SK-N-SH (cell line): ENCODE measurements at regions not wholly inside any gene's neighbourhood (a gene's known extent, or its start where the extent isn't known, plus 50 kb on each side); places are given as distances from the start of the nearest gene placed in this dataset.

ENCODE experiments used
- CTCF ChIA-PET: fragments of 300-600, 350-600 bp; formaldehyde crosslinking; extraction: SDS; loops from one replicate; lab custom pipeline; 2021; lab: Yijun Ruan, JAX
- POLR2A ChIA-PET: fragments of 350-600 bp; sonication (Branson Sonifier 250); formaldehyde crosslinking; extraction: SDS; loops from one replicate; lab custom pipeline; 2020; ENCODE audit warnings: antibody characterized with exemption, inconsistent platforms; lab: Yijun Ruan, JAX
- DNase-seq: peaks from one replicate; pipeline ENCODE4 v3.0.0; 2012
- H2AFZ ChIP-seq: fragments of 200-600 bp; sonication (generic); 2 replicates; pipeline ENCODE4 v1.8.1; 2016; ENCODE audit warnings: antibody characterized with exemption, mild to moderate bottlenecking, low read depth
- H3F3A ChIP-seq: fragments of 200-600 bp; sonication (generic); replicated peaks from 2 replicates; pipeline ENCODE3; 2016; ENCODE audit warnings: antibody characterized with exemption, mild to moderate bottlenecking; ENCODE audit not compliant: insufficient read depth
- H3K27ac ChIP-seq, 2 experiments: fragments of 200-500 bp in 1 of 2; fragments of 200-600 bp in 1 of 2; sonication (Bioruptor generic) in 1 of 2; sonication (generic), shearing (Covaris generic) in 1 of 2; 2 replicates each; pipeline versions ENCODE4 v1.5.1 to v1.6.1; 2014 to 2016; ENCODE audit warnings: low read depth in 2 of 2, inconsistent platforms in 1 of 2, low read length in 1 of 2, mild to moderate bottlenecking in 1 of 2, mixed read lengths in 1 of 2
- H3K27me3 ChIP-seq: fragments of 200-600 bp; sonication (generic), shearing (Covaris generic); 2 replicates; pipeline ENCODE4 v1.6.1; 2016; ENCODE audit warnings: mixed run types; ENCODE audit not compliant: insufficient read depth
- H3K36me3 ChIP-seq, 2 experiments: fragments of 200-500 bp in 1 of 2; fragments of 200-600 bp in 1 of 2; sonication (Bioruptor generic) in 1 of 2; sonication (generic) in 1 of 2; replicated peaks in 1 of 2; 2 replicates each; pipeline versions ENCODE3 to v1.5.1; 2014 to 2016; ENCODE audit warnings: low read length in 1 of 2, mild to moderate bottlenecking in 1 of 2; ENCODE audit not compliant: insufficient read depth in 2 of 2, control insufficient read depth in 1 of 2
- H3K4me1 ChIP-seq, 2 experiments: fragments of 200-500 bp in 1 of 2; fragments of 200-600 bp in 1 of 2; sonication (Bioruptor generic) in 1 of 2; sonication (generic), shearing (Covaris generic) in 1 of 2; 2 replicates each; pipeline versions ENCODE4 v1.5.1 to v1.6.1; 2014 to 2016; ENCODE audit warnings: low read depth in 1 of 2, low read length in 1 of 2, mixed run types in 1 of 2; ENCODE audit not compliant: insufficient read depth in 2 of 2, control insufficient read depth in 1 of 2
- H3K4me2 ChIP-seq: fragments of 200-600 bp; sonication (generic), shearing (Covaris generic); 2 replicates; pipeline ENCODE4 v1.6.1; 2017; ENCODE audit warnings: mixed run types
- H3K4me3 ChIP-seq, 2 experiments: fragments of 200-500 bp in 1 of 2; fragments of 200-600 bp in 1 of 2; sonication (Bioruptor generic) in 1 of 2; sonication (generic), shearing (Covaris generic) in 1 of 2; 2 replicates each; pipeline versions ENCODE4 v1.5.1 to v1.8.1; 2014 to 2016; ENCODE audit warnings: low read depth in 2 of 2, inconsistent platforms in 1 of 2, low read length in 1 of 2, mild to moderate bottlenecking in 1 of 2, mixed read lengths in 1 of 2, moderate library complexity in 1 of 2
- H3K79me2 ChIP-seq: fragments of 200-600 bp; sonication (generic); 2 replicates; pipeline ENCODE4 v1.8.1; 2017; ENCODE audit warnings: mild to moderate bottlenecking; ENCODE audit not compliant: insufficient read depth
- H3K9ac ChIP-seq: fragments of 200-600 bp; sonication (generic); 2 replicates; pipeline ENCODE4 v1.6.1; 2017; ENCODE audit warnings: mixed run types
- H3K9me2 ChIP-seq: fragments of 200-600 bp; sonication (generic); 2 replicates; pipeline ENCODE4 v1.6.1; 2017; ENCODE audit warnings: mixed run types
- H3K9me3 ChIP-seq: fragments of 200-600 bp; sonication (generic); 2 replicates; pipeline ENCODE4 v1.6.1; 2017; ENCODE audit warnings: mixed run types, mild to moderate bottlenecking, moderate library complexity
- H4K20me1 ChIP-seq: fragments of 200-600 bp; sonication (generic); 2 replicates; pipeline ENCODE4 v1.6.1; 2017; ENCODE audit warnings: mild to moderate bottlenecking, mixed run types; ENCODE audit not compliant: insufficient read depth
- EZH2phosphoT487 ChIP-seq: fragments of 200-600 bp; sonication (generic); IDR thresholded peaks from 2 replicates; pipeline ENCODE4 v1.6.1; 2017; ENCODE audit warnings: low read depth, mixed run types, mild to moderate bottlenecking, antibody characterized with exemption, moderate library complexity, borderline replicate concordance
- FOSL2 ChIP-seq: IDR thresholded peaks from 2 replicates; pipeline ENCODE4 v1.4.0; 2012; ENCODE audit warnings: low read depth, mild to moderate bottlenecking, moderate library complexity, borderline replicate concordance
- FOXM1 ChIP-seq: IDR thresholded peaks from 2 replicates; pipeline ENCODE4 v1.4.0; 2012; ENCODE audit warnings: low read depth, mild to moderate bottlenecking
- GABPA ChIP-seq: IDR thresholded peaks from 2 replicates; pipeline ENCODE4 v1.4.0; 2012; ENCODE audit warnings: low read depth, mild to moderate bottlenecking
- GATA2 ChIP-seq: sonication (generic); formaldehyde crosslinking; IDR thresholded peaks from 2 replicates; pipeline ENCODE4 v1.5.0; 2020; ENCODE audit warnings: mild to moderate bottlenecking, missing genetic modification reagents
- MEF2A ChIP-seq: IDR thresholded peaks from 2 replicates; pipeline ENCODE4 v1.4.0; 2012; ENCODE audit warnings: low read depth, borderline replicate concordance
- MXI1 ChIP-seq: IDR thresholded peaks from 2 replicates; pipeline ENCODE4 v1.6.1; 2012; ENCODE audit warnings: mild to moderate bottlenecking, low read depth, low read length, improper control_type of control experiment
- NRF1 ChIP-seq: IDR thresholded peaks from 2 replicates; pipeline ENCODE4 v1.6.1; 2012; ENCODE audit warnings: low read depth, mild to moderate bottlenecking, low read length
- POLR2AphosphoS5 ChIP-seq: IDR thresholded peaks from 2 replicates; pipeline ENCODE4 v1.6.1; 2012; ENCODE audit warnings: low read depth, low read length
- REST ChIP-seq: IDR thresholded peaks from 2 replicates; pipeline ENCODE4 v1.6.1; 2012; ENCODE audit warnings: mild to moderate bottlenecking, low read depth, low read length, moderate library complexity
- SMC3 ChIP-seq: IDR thresholded peaks from 2 replicates; pipeline ENCODE4 v1.6.1; 2012; ENCODE audit warnings: low read depth, low read length, improper control_type of control experiment
- TAF1 ChIP-seq: IDR thresholded peaks from 2 replicates; pipeline ENCODE4 v1.6.1; 2012; ENCODE audit warnings: low read depth, mild to moderate bottlenecking, low read length, moderate library complexity, borderline replicate concordance
- USF2 ChIP-seq: fragments of 150-350 bp; IDR thresholded peaks from 2 replicates; pipeline ENCODE4 v1.6.1; 2017; ENCODE audit warnings: antibody characterized with exemption, low read length, low read depth, borderline replicate concordance
- YY1 ChIP-seq: IDR thresholded peaks from 2 replicates; pipeline ENCODE4 v1.4.0; 2012; ENCODE audit warnings: low read depth, mild to moderate bottlenecking
- ZBTB33 ChIP-seq: IDR thresholded peaks from 2 replicates; pipeline ENCODE4 v1.4.0; 2012; ENCODE audit warnings: low read depth, borderline replicate concordance
- WGBS: methylation state at CpG from one replicate; pipeline ENCODE4 v1.1.6; 2017; ENCODE audit warnings: low lambda C conversion rate; 5-methylcytosine and 5-hydroxymethylcytosine counted together
- TF ChIP-seq, protein P1 (sequence below): fragments of 150-350 bp; IDR thresholded peaks from 2 replicates; pipeline ENCODE4 v1.6.1; 2016; ENCODE audit warnings: mild to moderate bottlenecking, low read depth, low read length

- Histone ChIP-seq H3K9ac (no peak overlapping the region), H2AFZ (no peak overlapping the region), H4K20me1 (no peaks in the 10 kb centered on the region), H3K79me2 (no peaks in the 10 kb centered on the region), H3K4me1 (no peaks in the 10 kb centered on the region), H3K27me3 (no peaks in the 10 kb centered on the region), H3K9me3 (no peaks in the 10 kb centered on the region; the same call in 1 of the 2 replicates), H3K36me3 (no peaks in the 10 kb centered on the region), H3K27ac (no peak overlapping the region), H3F3A (no peaks in the 10 kb centered on the region), H3K4me2 (no peak overlapping the region), H3K4me3 (no peak overlapping the region), H3K9me2 (no peaks in the 10 kb centered on the region)
- DNase-seq = no peak
- CTCF ChIA-PET = no interaction called here
- POLR2A ChIA-PET = no interaction called here
- TF ChIP-seq YY1 (no peak), NRF1 (no peak), FOSL2 (no peak), EZH2phosphoT487 (no peak)
- 47% methylated on average over 3 of the region's 3 CpGs for WGBS
Observed at GRCh38 chr10:107589081-107589480, 424.6 kb upstream of the SORCS1 start.

- Histone ChIP-seq H2AFZ (no peak overlapping the region), H3F3A (no peaks in the 10 kb centered on the region), H3K9me3 (no peaks in the 10 kb centered on the region; the same call in 1 of the 2 replicates), H3K9me2 (no peaks in the 10 kb centered on the region; the same call in 1 of the 2 replicates), H3K4me2 (no peak overlapping the region), H3K27ac (no peak overlapping the region), H3K4me1 (no peaks in the 10 kb centered on the region), H4K20me1 (no peaks in the 10 kb centered on the region), H3K36me3 (no peaks in the 10 kb centered on the region), H3K27me3 (no peaks in the 10 kb centered on the region), H3K4me3 (no peak overlapping the region), H3K79me2 (no peaks in the 10 kb centered on the region), H3K9ac (no peak overlapping the region)
- CTCF ChIA-PET = no interaction called here
- TF ChIP-seq GATA2 (CRISPR knock-in tag) = no peak
- TF ChIP-seq, protein P1, sequence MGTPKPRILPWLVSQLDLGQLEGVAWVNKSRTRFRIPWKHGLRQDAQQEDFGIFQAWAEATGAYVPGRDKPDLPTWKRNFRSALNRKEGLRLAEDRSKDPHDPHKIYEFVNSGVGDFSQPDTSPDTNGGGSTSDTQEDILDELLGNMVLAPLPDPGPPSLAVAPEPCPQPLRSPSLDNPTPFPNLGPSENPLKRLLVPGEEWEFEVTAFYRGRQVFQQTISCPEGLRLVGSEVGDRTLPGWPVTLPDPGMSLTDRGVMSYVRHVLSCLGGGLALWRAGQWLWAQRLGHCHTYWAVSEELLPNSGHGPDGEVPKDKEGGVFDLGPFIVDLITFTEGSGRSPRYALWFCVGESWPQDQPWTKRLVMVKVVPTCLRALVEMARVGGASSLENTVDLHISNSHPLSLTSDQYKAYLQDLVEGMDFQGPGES = no peak
- no peak for TF ChIP-seq ZBTB33
- TF ChIP-seq USF2 = no peak
- no peak for TF ChIP-seq POLR2AphosphoS5
- TF ChIP-seq TAF1 = no peak
- no peak for TF ChIP-seq REST
- TF ChIP-seq MEF2A = no peak
- TF ChIP-seq MXI1 = no peak
- TF ChIP-seq FOXM1 = no peak
- TF ChIP-seq SMC3 = no peak
- no peak for TF ChIP-seq GABPA
- no peak for DNase-seq
- POLR2A ChIA-PET = no interaction called here
- whole genome bisulfite sequencing = 74% methylated on average over 3 of the region's 3 CpGs
Observed at GRCh38 chr10:107585630-107586029, 421.1 kb upstream of the SORCS1 start.
